ENCODE measurements at regions not wholly inside any gene's neighbourhood (a gene's known extent, or its start where the extent isn't known, plus 50 kb on each side); places are given as distances from the start of the nearest gene placed in this dataset.

- no peaks in the 10 kb centered on the region for H3K36me3 Mint-ChIP-seq (ENCODE audit: insufficient read depth in 1 of 3, low read depth in 3 of 3)
- H3K9me3 Mint-ChIP-seq: no peaks in the 10 kb centered on the region; a peak in 1 of 5 replicates
- peaks cover 24 to 25% of the 10 kb centered on the region in 2 experiments for H3K4me1 Mint-ChIP-seq
- Histone ChIP-seq H3K4me2 (ENCODE audit: insufficient read depth, insufficient read length, low read length) (no peak overlapping the region), H3K23ac (ENCODE audit: insufficient read length, low read depth, low read length) (no peak overlapping the region), H2BK15ac (ENCODE audit: low read depth, low read length) (no peak overlapping the region), H4K8ac (replicated peaks; ENCODE audit: insufficient read length, low read depth, low read length) (no peak overlapping the region), H4K91ac (ENCODE audit: insufficient read length, low read depth, low read length) (no peak overlapping the region), H3K4ac (ENCODE audit: low read depth, low read length) (no peak overlapping the region), H3K27ac (ENCODE audit: insufficient read length, low read depth, low read length) (no peak overlapping the region), H2BK12ac (ENCODE audit: insufficient read length, low read depth, low read length) (no peak overlapping the region), H3K4me1 (ENCODE audit: insufficient read depth, low read length) (peaks cover 3% of the 10 kb centered on the region), H3K9ac (ENCODE audit: extremely low read depth, insufficient read length, low read length) (no peak overlapping the region), H3K56ac (ENCODE audit: insufficient read length, low read depth, low read length) (no peak overlapping the region), H4K20me1 (ENCODE audit: control insufficient read depth, insufficient read depth, insufficient read length) (no peaks in the 10 kb centered on the region), H3K79me1 (ENCODE audit: insufficient read depth, low read depth, low read length, poor library complexity, severe bottlenecking) (no peaks in the 10 kb centered on the region), H2AFZ (ENCODE audit: low read length) (no peak overlapping the region), H2BK20ac (ENCODE audit: low read depth, low read length, poor library complexity, severe bottlenecking) (no peak overlapping the region), H4K5ac (ENCODE audit: insufficient read length, low read depth, low read length) (no peak overlapping the region), H3K27me3 (ENCODE audit: insufficient read depth, low read length) (no peaks in the 10 kb centered on the region), H2BK120ac (ENCODE audit: low read depth, low read length, poor library complexity, severe bottlenecking) (no peak overlapping the region), H3K18ac (ENCODE audit: insufficient read length, low read depth, low read length) (no peak overlapping the region), H2AK5ac (ENCODE audit: insufficient read length, low read length) (no peak overlapping the region), H3T11ph (ENCODE audit: low read length) (no peak overlapping the region), H3K23me2 (ENCODE audit: insufficient read length, low read depth, low read length, poor library complexity, severe bottlenecking) (no peaks in the 10 kb centered on the region), H2BK5ac (ENCODE audit: insufficient read length, low read length) (no peak overlapping the region), H3K14ac (ENCODE audit: insufficient read depth, low read length) (no peak overlapping the region), H3K79me2 (ENCODE audit: insufficient read depth, low read length) (no peaks in the 10 kb centered on the region), H3K9me3 (ENCODE audit: control insufficient read depth, low read depth, low read length) (no peaks in the 10 kb centered on the region)
- TF ChIP-seq CTCF (conservative IDR thresholded peaks at IDR 0.05): no peak
- no peak overlapping the region for H3K27ac Mint-ChIP-seq
- no peaks in the 10 kb centered on the region for H3K27me3 Mint-ChIP-seq (ENCODE audit: low read depth)
- no peak for DNase-seq
- no peak overlapping the region for H3K4me3 Mint-ChIP-seq
- WGBS (ENCODE audit: extremely low coverage, insufficient read length, low lambda C conversion rate): no CpG with 5 or more reads among the region's 6 CpGs
Measured at GRCh38 chr2:144597894-144598593, 78.1 kb upstream of the ZEB2 start.
